ENCODE measurements at regions not wholly inside any gene's neighbourhood (a gene's known extent, or its start where the extent isn't known, plus 50 kb on each side); places are given as distances from the start of the nearest gene placed in this dataset.
A peak's percentile ranks its signal among the peaks of the same experiment; 100 is the strongest.

DNA sequence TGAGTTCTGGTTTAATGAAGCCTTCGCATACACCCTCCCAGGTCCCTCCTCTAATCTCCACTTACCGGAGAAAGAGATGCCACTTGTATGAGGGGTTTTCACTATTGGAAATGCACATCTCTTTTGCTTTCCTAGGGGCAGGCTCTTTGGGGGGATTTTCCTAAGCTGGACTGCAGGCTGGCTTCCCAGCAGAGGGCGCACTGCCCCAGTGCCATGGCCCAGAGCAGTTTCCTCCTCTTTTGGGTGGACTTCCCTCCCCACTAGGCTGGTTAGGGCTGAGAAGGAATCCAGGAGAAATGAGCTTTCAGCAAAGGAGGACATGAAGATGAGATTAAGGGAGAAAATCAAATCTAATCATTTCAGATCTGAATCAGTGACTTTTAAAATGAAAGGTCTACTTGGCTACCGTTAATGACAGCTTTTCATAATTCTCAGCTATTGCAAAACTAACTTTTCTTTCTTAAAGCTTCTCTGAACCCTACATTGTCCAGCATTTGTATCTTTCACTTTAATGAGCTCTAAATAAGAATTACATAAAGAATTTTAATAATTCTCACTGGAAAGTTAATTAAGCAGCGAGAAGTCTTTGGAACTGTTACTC is 784.1 kb upstream of the FANCL start:
- peak; percentile 5 for DNase-seq

DNA sequence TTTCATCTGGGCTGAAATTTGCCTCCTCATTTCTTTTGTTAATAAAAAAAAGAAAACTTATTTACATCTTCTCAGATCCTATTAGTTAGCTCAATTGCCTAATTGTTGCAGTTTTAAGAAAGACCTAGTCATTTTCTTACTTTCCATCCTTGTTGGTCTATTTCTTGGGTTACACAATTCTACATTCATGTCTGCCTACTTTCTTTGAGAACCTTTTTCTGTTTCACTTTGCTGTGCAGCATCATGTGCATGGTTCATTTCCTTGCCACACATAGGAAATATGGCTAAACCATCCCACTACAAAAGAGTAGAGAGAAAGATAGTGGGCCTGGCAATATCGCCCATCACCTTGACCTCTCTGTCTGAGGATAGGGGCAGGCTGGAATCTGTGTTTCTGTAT is 780.7 kb upstream of the FANCL start:
- DNase-seq, result no peak

GRCh38 chr2:59019566-59020159 is 778.5 kb upstream of the FANCL start:
- DNase-seq, result no peak

- no peak for DNase-seq
These were observed 777.6 kb upstream of the FANCL start for GRCh38 chr2:59018737-59019136.

- no peak for DNase-seq
These were observed 773.9 kb upstream of the FANCL start for GRCh38 chr2:59015027-59015426.

GRCh38 chr2:59012971-59013370 is 771.8 kb upstream of the FANCL start:
- no peak for DNase-seq

DNA sequence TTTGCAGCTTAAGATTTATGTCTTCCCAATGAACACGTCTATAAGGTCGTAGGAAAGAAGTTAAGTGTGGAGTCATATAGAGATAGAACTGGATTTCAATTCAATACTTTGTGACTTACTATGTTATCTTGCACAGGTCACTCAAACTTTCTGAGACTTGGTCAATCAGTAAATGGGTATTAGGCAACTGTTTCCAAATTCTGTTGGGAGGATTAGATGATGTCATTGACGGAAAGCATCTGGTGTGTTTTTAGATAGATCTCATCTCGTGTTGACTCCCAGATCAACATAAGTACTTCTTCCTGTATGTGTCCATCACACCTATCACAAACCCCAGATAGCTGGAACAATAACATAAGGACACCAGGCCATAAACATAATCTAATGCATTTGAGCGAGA is 771.1 kb upstream of the FANCL start:
- no peak for DNase-seq

GRCh38 chr2:59008950-59009349 is 767.8 kb upstream of the FANCL start:
- DNase-seq, result no peak

DNA sequence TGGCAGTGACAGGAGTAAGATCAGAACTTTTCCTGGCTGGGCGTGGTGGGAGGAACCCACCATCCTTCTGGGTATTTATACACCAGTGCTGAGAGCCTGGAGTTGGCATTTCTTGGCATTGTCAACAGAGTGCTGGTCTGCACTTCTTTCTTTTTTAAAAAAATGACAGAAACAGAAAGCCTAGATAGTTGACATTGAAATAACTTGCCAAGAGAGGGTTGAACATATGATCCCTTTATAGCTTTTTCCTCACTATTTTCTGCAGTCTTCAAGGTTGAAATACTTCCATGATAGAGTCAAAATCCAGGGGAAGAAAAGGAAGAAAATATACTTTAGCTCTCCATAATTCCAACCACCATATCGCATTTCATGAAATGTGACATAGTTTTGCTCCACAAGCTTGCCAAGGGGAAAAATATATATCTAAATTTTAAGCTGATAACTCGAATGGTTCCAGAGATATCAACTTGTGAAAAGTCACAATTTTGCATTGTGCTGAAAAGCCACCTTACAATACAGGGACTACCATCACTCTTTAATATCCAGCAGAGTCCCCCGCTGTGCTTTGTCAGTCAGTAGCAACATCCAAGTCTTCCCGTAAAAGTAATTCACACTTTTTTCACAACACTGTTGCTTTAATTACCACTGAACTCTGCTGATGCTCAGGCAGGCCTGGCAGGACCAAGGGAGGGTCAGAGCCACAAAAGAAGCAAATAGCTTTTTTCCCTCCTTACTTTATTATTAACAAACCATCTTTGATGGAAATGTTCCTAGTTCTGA is 764.9 kb upstream of the FANCL start:
- no peak for DNase-seq

GRCh38 chr2:59004621-59005020 is 763.5 kb upstream of the FANCL start:
- DNase-seq, result no peak

DNA sequence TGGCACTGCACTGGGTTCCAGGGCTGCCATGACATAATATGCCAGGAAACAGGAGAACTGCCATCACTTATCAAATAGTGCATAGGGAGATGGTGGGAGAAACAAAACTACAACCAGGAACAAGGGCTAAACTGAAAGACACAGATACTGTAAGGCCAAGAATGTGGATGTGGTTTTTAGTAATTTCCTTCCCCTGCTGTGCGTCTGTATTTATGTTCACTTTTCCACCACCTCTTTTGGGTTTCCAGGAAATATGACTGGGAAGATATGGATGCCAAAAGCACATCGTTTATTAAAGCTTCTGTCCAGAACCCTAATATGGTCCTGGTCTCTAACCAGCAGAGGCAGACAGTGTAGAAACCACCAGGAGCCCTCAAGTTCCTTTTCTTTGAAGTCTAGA is 759.7 kb upstream of the FANCL start:
- DNase-seq, result no peak

GRCh38 chr2:58992062-58992706 is 751.1 kb upstream of the FANCL start:
- DNase-seq, result no peak

DNA sequence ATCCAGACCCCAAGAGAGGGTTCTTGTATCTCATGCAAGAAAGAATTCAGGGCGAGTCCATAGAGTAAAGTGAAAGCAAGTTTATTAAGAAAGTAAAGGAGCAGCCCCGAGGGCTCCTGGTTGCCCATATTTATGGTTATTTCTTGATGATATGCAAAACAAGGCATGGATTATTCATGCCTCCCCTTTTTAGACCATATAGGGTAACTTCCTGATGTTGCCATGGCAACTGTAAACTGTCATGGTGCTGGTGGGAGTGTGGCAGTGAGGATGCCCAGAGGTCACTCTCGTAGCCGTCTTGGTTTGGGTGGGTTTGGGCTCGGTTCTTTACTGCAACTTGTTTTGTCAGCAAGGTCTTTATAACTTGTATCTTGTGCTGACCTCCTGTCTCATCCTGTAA is 750.2 kb upstream of the FANCL start:
- DNase-seq, result no peak

DNA sequence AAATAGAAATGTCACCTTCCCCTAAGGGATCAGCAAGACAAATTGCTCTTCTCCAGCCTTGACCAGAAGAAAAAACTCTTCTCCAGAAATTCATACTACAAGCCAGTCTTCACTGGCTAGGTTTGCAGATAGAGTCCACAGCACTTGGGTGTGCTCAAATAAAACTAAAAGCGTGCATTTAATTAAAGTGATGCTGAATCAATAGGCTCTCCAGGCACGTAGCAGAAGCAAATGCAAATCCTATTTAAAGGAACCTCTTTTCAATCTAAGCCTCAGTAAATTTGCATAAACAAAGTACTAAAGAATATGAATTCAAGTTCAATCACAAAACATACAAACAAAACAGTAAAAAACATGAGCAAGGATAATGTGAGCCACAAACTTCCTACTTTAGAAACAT is 744.4 kb upstream of the FANCL start:
- DNase-seq, result no peak

DNA sequence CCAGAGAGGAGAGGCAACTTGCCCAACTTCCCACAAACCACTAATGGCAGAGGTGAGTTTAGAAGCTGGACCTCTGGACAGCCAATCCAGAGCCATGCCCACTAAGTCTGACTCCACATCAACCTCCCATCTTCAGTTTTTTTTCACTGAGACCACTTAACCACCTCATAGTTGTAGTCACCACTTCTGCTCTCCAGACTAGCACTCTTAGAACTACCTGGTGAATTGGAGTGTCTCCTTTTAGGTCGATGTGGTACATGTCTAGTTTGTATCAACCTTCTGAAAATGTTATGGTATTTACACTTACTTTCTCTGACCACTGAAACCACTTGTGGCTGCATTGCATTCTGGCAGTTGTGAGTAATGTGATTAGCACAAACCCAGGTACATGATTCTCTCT is 743.6 kb upstream of the FANCL start:
- DNase-seq, result no peak

GRCh38 chr2:58983111-58983510 is 742.0 kb upstream of the FANCL start:
- no peak for DNase-seq

- DNase-seq, result no peak
These were observed 740.1 kb upstream of the FANCL start for GRCh38 chr2:58981237-58981636.

- no peak for DNase-seq
These were observed 735.4 kb upstream of the FANCL start for GRCh38 chr2:58976375-58977071.

DNA sequence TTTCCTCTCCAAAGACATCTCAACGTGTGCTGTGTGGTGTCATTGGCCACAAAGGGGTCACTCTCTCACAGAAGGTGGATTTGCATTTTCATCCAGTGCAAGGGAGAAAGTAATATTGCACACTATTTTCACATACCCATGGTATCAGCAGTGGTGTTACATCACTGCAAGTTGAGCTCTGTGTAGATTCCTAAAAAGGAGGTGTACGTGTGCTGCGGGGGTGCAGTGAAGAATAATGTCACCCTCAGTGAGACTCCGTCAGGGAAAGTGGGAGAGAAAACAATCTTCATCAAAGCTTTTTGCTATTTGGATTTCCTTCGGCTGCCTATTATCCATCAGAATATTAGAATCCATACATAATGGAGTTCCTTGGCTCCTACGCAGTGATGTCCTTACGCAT is 733.8 kb upstream of the FANCL start:
- no peak for DNase-seq

DNA sequence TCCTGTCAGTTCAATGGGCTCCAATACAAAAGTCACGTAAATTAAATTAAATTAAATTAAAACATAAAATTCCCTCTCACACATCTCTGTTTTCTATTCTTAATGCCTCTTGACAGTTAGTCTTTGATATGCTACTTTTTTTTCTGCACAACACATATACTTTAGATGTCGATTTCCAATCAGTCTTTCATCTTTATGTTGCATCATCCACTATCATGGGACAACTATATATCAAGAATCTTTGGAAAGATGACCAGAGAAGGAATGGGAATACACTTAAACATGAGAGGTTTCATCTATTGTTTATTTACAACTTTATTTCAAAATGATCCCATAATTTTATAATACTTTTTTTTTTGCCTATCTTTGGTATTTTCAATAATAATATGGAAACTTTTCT is 733.3 kb upstream of the FANCL start:
- no peak for DNase-seq

- no peak for DNase-seq
These were observed 732.7 kb upstream of the FANCL start for GRCh38 chr2:58973811-58974281.

- no peak for DNase-seq
These were observed 731.6 kb upstream of the FANCL start for GRCh38 chr2:58972737-58973136.
